Stimulated activated naive B cell treated with anti-CD40 and anti-IgM and Interleukin-4, amounts not matched to agents 10 μg/mL and 1 μg/mL and 100 μg/mL, for 72 hours (primary cell): ENCODE measurements at regions not wholly inside any gene's neighbourhood (a gene's known extent, or its start where the extent isn't known, plus 50 kb on each side); places are given as distances from the start of the nearest gene placed in this dataset.
"Not testable (repeated sequence)": the region's sequence is repeated elsewhere in the genome, so short reads cannot be mapped to it uniquely, and the experiment has no call there.

ENCODE experiments used
- ATAC-seq, 2 donors: fragments of 150-1000 bp; cut with Tn5 transposase; replicated peaks; 2 replicates each; pipeline ENCODE4 v1.10.0; 2021; ENCODE audit warnings: moderate library complexity in 1 of 2
- DNase-seq: peaks from one replicate; pipeline ENCODE4 v3.0.0; 2021
- H3K27ac Mint-ChIP-seq: one replicate; pipeline ENCODE4 v1.8.0; 2022; ENCODE audit warnings: mild to moderate bottlenecking, mixed read lengths
- H3K27me3 Mint-ChIP-seq, 2 donors: one replicate each; pipeline ENCODE4 v1.8.0; 2022; ENCODE audit warnings: mixed read lengths in 2 of 2
- H3K36me3 Mint-ChIP-seq, 2 donors: one replicate each; pipeline ENCODE4 v1.8.0; 2022; ENCODE audit warnings: mixed read lengths in 2 of 2, mild to moderate bottlenecking in 1 of 2
- H3K4me1 Mint-ChIP-seq, 2 donors: one replicate each; pipeline ENCODE4 v1.8.0; 2022; ENCODE audit warnings: mixed read lengths in 2 of 2, mild to moderate bottlenecking in 1 of 2
- H3K4me3 Mint-ChIP-seq, 2 donors: one replicate each; pipeline ENCODE4 v1.8.0; 2022; ENCODE audit warnings: mild to moderate bottlenecking in 2 of 2, mixed read lengths in 2 of 2, moderate library complexity in 1 of 2
- H3K9me3 Mint-ChIP-seq, 2 donors: one replicate each; pipeline ENCODE4 v1.8.0; 2022; ENCODE audit warnings: mixed read lengths in 2 of 2, mild to moderate bottlenecking in 1 of 2

- no peak for ATAC-seq
- H3K9me3 Mint-ChIP-seq: no peaks in the 10 kb centered on the region
Observed at GRCh38 chr2:167761465-167762136, 485.8 kb downstream of the STK39 start.

GRCh38 chr2:167759531-167759930 is 487.9 kb downstream of the STK39 start:
- H3K9me3 Mint-ChIP-seq: no peaks in the 10 kb centered on the region
- no peak overlapping the region for H3K4me3 Mint-ChIP-seq
- ATAC-seq (no peak), DNase-seq (no peak)
- H3K27ac Mint-ChIP-seq: no peak overlapping the region
- no peaks in the 10 kb centered on the region for H3K36me3 Mint-ChIP-seq
- H3K4me1 Mint-ChIP-seq: no peaks in the 10 kb centered on the region
- peaks cover 0 to 6% of the 10 kb centered on the region in 2 donors for H3K27me3 Mint-ChIP-seq

More at GRCh38 chr2:167761465-167762136, 485.8 kb downstream of the STK39 start:
- no peaks in the 10 kb centered on the region for H3K36me3 Mint-ChIP-seq
- no peak for DNase-seq
- no peak overlapping the region for H3K4me3 Mint-ChIP-seq
- H3K27ac Mint-ChIP-seq: no peak overlapping the region
- H3K4me1 Mint-ChIP-seq: no peaks in the 10 kb centered on the region
- H3K27me3 Mint-ChIP-seq: peaks cover 0 to 6% of the 10 kb centered on the region in 2 donors

GRCh38 chr2:167758292-167758691 is 489.1 kb downstream of the STK39 start:
- no peak for ATAC-seq
- H3K36me3 Mint-ChIP-seq: no peaks in the 10 kb centered on the region
- H3K27me3 Mint-ChIP-seq: peaks cover 0 to 6% of the 10 kb centered on the region in 2 donors
- H3K27ac Mint-ChIP-seq: no peak overlapping the region
- H3K4me1 Mint-ChIP-seq: no peaks in the 10 kb centered on the region
- DNase-seq: no peak
- H3K4me3 Mint-ChIP-seq: no peak overlapping the region
- no peaks in the 10 kb centered on the region for H3K9me3 Mint-ChIP-seq

- no peak for DNase-seq
Observed at GRCh38 chr2:167756446-167756845, 490.9 kb downstream of the STK39 start.

GRCh38 chr2:167753142-167753541 is 494.3 kb downstream of the STK39 start:
- Mint-ChIP-seq H3K27ac (no peak overlapping the region), H3K36me3 (no peaks in the 10 kb centered on the region)

More at GRCh38 chr2:167756446-167756845, 490.9 kb downstream of the STK39 start:
- Mint-ChIP-seq H3K9me3 (no peaks in the 10 kb centered on the region), H3K4me1 (no peaks in the 10 kb centered on the region), H3K36me3 (no peaks in the 10 kb centered on the region), H3K27ac (no peak overlapping the region), H3K4me3 (no peak overlapping the region), H3K27me3 (peaks cover 0 to 6% of the 10 kb centered on the region in 2 donors)
- ATAC-seq: no peak

GRCh38 chr2:167752734-167753133 is 494.7 kb downstream of the STK39 start:
- DNase-seq (no peak), ATAC-seq (no peak)
- no peak overlapping the region for H3K4me3 Mint-ChIP-seq
- H3K4me1 Mint-ChIP-seq: no peaks in the 10 kb centered on the region
- no peaks in the 10 kb centered on the region for H3K27me3 Mint-ChIP-seq
- H3K9me3 Mint-ChIP-seq: no peaks in the 10 kb centered on the region
- no peak overlapping the region for H3K27ac Mint-ChIP-seq
- H3K36me3 Mint-ChIP-seq: no peaks in the 10 kb centered on the region

More at GRCh38 chr2:167753142-167753541, 494.3 kb downstream of the STK39 start:
- Mint-ChIP-seq H3K9me3 (no peaks in the 10 kb centered on the region), H3K4me1 (no peaks in the 10 kb centered on the region), H3K27me3 (no peaks in the 10 kb centered on the region), H3K4me3 (no peak overlapping the region)
- ATAC-seq (no peak), DNase-seq (no peak)

- DNase-seq: no peak
- Mint-ChIP-seq H3K9me3 (no peaks in the 10 kb centered on the region), H3K27ac (no peak overlapping the region), H3K36me3 (no peaks in the 10 kb centered on the region), H3K27me3 (peaks cover 0 to 3% of the 10 kb centered on the region in 2 donors), H3K4me3 (no peak overlapping the region), H3K4me1 (no peaks in the 10 kb centered on the region)
- no peak for ATAC-seq
Observed at GRCh38 chr2:167750675-167751074, 496.7 kb downstream of the STK39 start.

GRCh38 chr2:167749660-167750059 is 497.7 kb downstream of the STK39 start:
- ATAC-seq: no peak
- Mint-ChIP-seq H3K9me3 (no peaks in the 10 kb centered on the region), H3K4me3 (no peak overlapping the region), H3K27me3 (peaks cover 0 to 3% of the 10 kb centered on the region in 2 donors), H3K36me3 (no peaks in the 10 kb centered on the region), H3K27ac (no peak overlapping the region), H3K4me1 (no peaks in the 10 kb centered on the region)
- no peak for DNase-seq

GRCh38 chr2:167749016-167749415 is 498.4 kb downstream of the STK39 start:
- H3K9me3 Mint-ChIP-seq: no peaks in the 10 kb centered on the region
- no peaks in the 10 kb centered on the region for H3K36me3 Mint-ChIP-seq
- no peak for ATAC-seq
- no peaks in the 10 kb centered on the region for H3K4me1 Mint-ChIP-seq
- peaks cover 0 to 3% of the 10 kb centered on the region in 2 donors for H3K27me3 Mint-ChIP-seq
- H3K4me3 Mint-ChIP-seq: no peak overlapping the region
- no peak for DNase-seq
- H3K27ac Mint-ChIP-seq: no peak overlapping the region

- Mint-ChIP-seq H3K4me1 (no peaks in the 10 kb centered on the region), H3K27me3 (peaks cover 0 to 3% of the 10 kb centered on the region in 2 donors), H3K36me3 (no peaks in the 10 kb centered on the region), H3K27ac (no peak overlapping the region), H3K9me3 (no peaks in the 10 kb centered on the region), H3K4me3 (no peak overlapping the region)
- DNase-seq: no peak
- no peak for ATAC-seq
Observed at GRCh38 chr2:167748536-167748935, 498.9 kb downstream of the STK39 start.

- DNase-seq: no peak
- no peak for ATAC-seq
Observed at GRCh38 chr2:167745667-167746066, 501.7 kb downstream of the STK39 start.

GRCh38 chr2:167739921-167740320 is 507.5 kb downstream of the STK39 start:
- H3K36me3 Mint-ChIP-seq, H3K4me1 Mint-ChIP-seq, H3K9me3 Mint-ChIP-seq, DNase-seq, H3K27ac Mint-ChIP-seq, ATAC-seq, H3K4me3 Mint-ChIP-seq, H3K27me3 Mint-ChIP-seq: not testable (repeated sequence)

More at GRCh38 chr2:167745667-167746066, 501.7 kb downstream of the STK39 start:
- no peaks in the 10 kb centered on the region for H3K36me3 Mint-ChIP-seq
- H3K9me3 Mint-ChIP-seq: no peaks in the 10 kb centered on the region
- H3K27ac Mint-ChIP-seq: no peak overlapping the region
- peaks cover 0 to 3% of the 10 kb centered on the region in 2 donors for H3K27me3 Mint-ChIP-seq
- no peak overlapping the region for H3K4me3 Mint-ChIP-seq
- no peaks in the 10 kb centered on the region for H3K4me1 Mint-ChIP-seq

- no peak for ATAC-seq
- H3K9me3 Mint-ChIP-seq: no peaks in the 10 kb centered on the region
Observed at GRCh38 chr2:167733747-167734146, 513.6 kb downstream of the STK39 start.

GRCh38 chr2:167732326-167732725 is 515.1 kb downstream of the STK39 start:
- Mint-ChIP-seq H3K9me3 (no peaks in the 10 kb centered on the region), H3K36me3 (no peaks in the 10 kb centered on the region), H3K4me1 (no peaks in the 10 kb centered on the region), H3K27ac (no peak overlapping the region), H3K4me3 (no peak overlapping the region), H3K27me3 (peaks cover 0 to 6% of the 10 kb centered on the region in 2 donors)
- ATAC-seq (no peak), DNase-seq (no peak)

More at GRCh38 chr2:167733747-167734146, 513.6 kb downstream of the STK39 start:
- H3K4me1 Mint-ChIP-seq: no peaks in the 10 kb centered on the region
- peaks cover 0 to 6% of the 10 kb centered on the region in 2 donors for H3K27me3 Mint-ChIP-seq
- no peaks in the 10 kb centered on the region for H3K36me3 Mint-ChIP-seq
- no peak for DNase-seq
- no peak overlapping the region for H3K27ac Mint-ChIP-seq
- no peak overlapping the region for H3K4me3 Mint-ChIP-seq

GRCh38 chr2:167729911-167730310 is 517.5 kb downstream of the STK39 start:
- DNase-seq: no peak
- Mint-ChIP-seq H3K4me1 (no peaks in the 10 kb centered on the region), H3K27me3 (peaks cover 0 to 5% of the 10 kb centered on the region in 2 donors), H3K4me3 (no peak overlapping the region), H3K36me3 (no peaks in the 10 kb centered on the region), H3K27ac (no peak overlapping the region), H3K9me3 (no peaks in the 10 kb centered on the region)
- ATAC-seq: no peak
